HCT116 (cell line): ENCODE measurements at regions not wholly inside any gene's neighbourhood (a gene's known extent, or its start where the extent isn't known, plus 50 kb on each side); places are given as distances from the start of the nearest gene placed in this dataset.

Experiments
- ATAC-seq: fragments of 200-7000 bp; cut with Tn5 transposase; 2 replicates; pipeline ENCODE4 v1.9.1; 2020; ENCODE audit warnings: mild to moderate bottlenecking, moderate library complexity
- BruUV-seq: library from RNA; stranded (reverse); fragments of 400-500 nt; replicated peaks from 2 replicates; lab custom pipeline; 2021; lab: Mats Ljungman, UMichigan
- CTCF ChIA-PET: fragments of 300-600 bp; sonication (Branson Sonifier 250); formaldehyde crosslinking; loops from one replicate; lab custom pipeline; 2021; ENCODE audit warnings: antibody characterized with exemption; lab: Charles Lee
- POLR2A ChIA-PET: fragments of 300-600, 350-600 bp; sonication (Branson Sonifier 250); formaldehyde crosslinking; loops from one replicate; lab custom pipeline; 2021; ENCODE audit warnings: antibody characterized with exemption; lab: Charles Lee
- RAD21 ChIA-PET, 2 experiments: fragments of 300-600 bp; sonication (Branson Sonifier 250); formaldehyde crosslinking; loops; one replicate each; lab custom pipeline; 2023; ENCODE audit warnings: low total read pairs in 2 of 2; ENCODE audit not compliant: uncharacterized antibody in 2 of 2, unreplicated experiment in 2 of 2, low non-redundant PET in 1 of 2; lab: Charles Lee
- DNase-seq: peaks from one replicate; pipeline ENCODE4 v3.0.0-alpha.2; 2010; ENCODE audit warnings: low read depth, low spot score
- H2AFZ ChIP-seq: fragments of 200-600 bp; shearing (Covaris generic), sonication (generic); 2 replicates; pipeline ENCODE4 v1.6.1; 2017; ENCODE audit warnings: low read depth, mixed run types, mixed read lengths, antibody characterized with exemption, low read length; ENCODE audit not compliant: poor library complexity, severe bottlenecking
- H3K27ac ChIP-seq: 2 replicates; pipeline ENCODE4 v1.5.1; 2012; ENCODE audit warnings: low read depth, low read length
- H3K27me3 ChIP-seq: fragments of 200-600 bp; sonication (generic); 2 replicates; pipeline ENCODE4 v1.6.1; 2016; ENCODE audit warnings: mixed run types, low read length, mixed read lengths; ENCODE audit not compliant: insufficient read depth
- H3K36me3 ChIP-seq, 2 experiments: fragments of 200-500 bp in 1 of 2; fragments of 200-600 bp in 1 of 2; sonication (Bioruptor generic) in 1 of 2; sonication (generic) in 1 of 2; 2 replicates each; pipeline versions ENCODE4 v1.5.1 to v1.6.1; 2014 to 2016; ENCODE audit warnings: low read length in 2 of 2, inconsistent platforms in 1 of 2, mixed read lengths in 1 of 2, mixed run types in 1 of 2; ENCODE audit not compliant: insufficient read depth in 2 of 2, control insufficient read depth in 1 of 2
- H3K4me1 ChIP-seq, 2 experiments: fragments of 200-600 bp in 1 of 2; sonication (generic) in 1 of 2; 2 replicates each; pipeline versions ENCODE4 v1.5.1 to v1.6.1; 2012 to 2017; ENCODE audit warnings: low read length in 2 of 2, inconsistent platforms in 1 of 2, mild to moderate bottlenecking in 1 of 2, mixed read lengths in 1 of 2, mixed run types in 1 of 2, moderate library complexity in 1 of 2; ENCODE audit not compliant: insufficient read depth in 2 of 2, control insufficient read depth in 1 of 2
- H3K4me2 ChIP-seq: fragments of 200-600 bp; sonication (generic); 2 replicates; pipeline ENCODE4 v1.6.1; 2017; ENCODE audit warnings: mixed run types, low read length, mixed read lengths
- H3K4me3 ChIP-seq, 2 experiments: fragments of 200-600 bp in 1 of 2; sonication (generic) in 1 of 2; replicated peaks in 1 of 2; 2 replicates each; pipeline ENCODE4 v1.5.1; 2011 to 2016; ENCODE audit warnings: low read length in 2 of 2, control low read depth in 1 of 2, low read depth in 1 of 2, mild to moderate bottlenecking in 1 of 2, mixed read lengths in 1 of 2, mixed run types in 1 of 2
- H3K79me2 ChIP-seq: fragments of 200-600 bp; sonication (generic); 2 replicates; pipeline ENCODE4 v1.6.1; 2017; ENCODE audit warnings: mild to moderate bottlenecking, mixed run types, low read length, moderate library complexity, mixed read lengths; ENCODE audit not compliant: insufficient read depth
- H3K9ac ChIP-seq: fragments of 200-600 bp; sonication (generic); 2 replicates; pipeline ENCODE4 v1.6.1; 2016; ENCODE audit warnings: low read length, mixed read lengths
- H3K9me2 ChIP-seq: fragments of 200-600 bp; sonication (generic), shearing (Covaris generic); 2 replicates; pipeline ENCODE4 v1.6.1; 2017; ENCODE audit warnings: mixed run types, mild to moderate bottlenecking, moderate library complexity; ENCODE audit not compliant: insufficient read depth
- H3K9me3 ChIP-seq, 2 experiments: fragments of 200-500 bp in 1 of 2; fragments of 200-600 bp in 1 of 2; sonication (Bioruptor generic) in 1 of 2; sonication (generic) in 1 of 2; 2 replicates each; pipeline ENCODE4 v1.6.1; 2014 to 2017; ENCODE audit warnings: low read length in 2 of 2, mixed read lengths in 2 of 2, inconsistent platforms in 1 of 2, low read depth in 1 of 2, mild to moderate bottlenecking in 1 of 2, mixed run types in 1 of 2, moderate library complexity in 1 of 2; ENCODE audit not compliant: control insufficient read depth in 1 of 2, insufficient read depth in 1 of 2
- H4K20me1 ChIP-seq: fragments of 200-600 bp; sonication (generic), shearing (Covaris generic); 2 replicates; pipeline ENCODE4 v1.6.1; 2017; ENCODE audit warnings: mixed run types, mild to moderate bottlenecking, moderate library complexity; ENCODE audit not compliant: insufficient read depth
- ATF3 ChIP-seq: IDR thresholded peaks from 2 replicates; pipeline ENCODE4 v1.6.1; 2012
- CBX3 ChIP-seq: IDR thresholded peaks from 2 replicates; pipeline ENCODE4 v1.6.1; 2012; ENCODE audit warnings: low read depth
- CEBPB ChIP-seq: IDR thresholded peaks from 2 replicates; pipeline ENCODE4 v1.6.1; 2012; ENCODE audit warnings: low read depth
- CTCF ChIP-seq, 3 experiments: fragments of 200-600 bp in 1 of 3; sonication (generic) in 1 of 3; IDR thresholded peaks in 2 of 3; conservative IDR thresholded peaks in 1 of 3; 2 replicates each; pipeline ENCODE4 v1.5.1; 2012 to 2017; ENCODE audit warnings: low read depth in 2 of 3, low read length in 2 of 3, antibody characterized with exemption in 1 of 3, borderline replicate concordance in 1 of 3, control low read depth in 1 of 3, mild to moderate bottlenecking in 1 of 3, mixed read lengths in 1 of 3, mixed run types in 1 of 3, moderate library complexity in 1 of 3; ENCODE audit not compliant: insufficient read depth in 1 of 3
- EGR1 ChIP-seq: IDR thresholded peaks from 2 replicates; pipeline ENCODE4 v1.6.1; 2012; ENCODE audit warnings: low read depth
- ELF1 ChIP-seq: IDR thresholded peaks from 2 replicates; pipeline ENCODE4 v1.6.1; 2012; ENCODE audit warnings: low read depth, borderline replicate concordance
- EZH2 ChIP-seq: fragments of 200-600 bp; sonication (generic); IDR thresholded peaks from 2 replicates; pipeline ENCODE4 v1.6.1; 2017; ENCODE audit warnings: antibody characterized with exemption, mixed run types
- EZH2phosphoT487 ChIP-seq: fragments of 200-600 bp; IDR thresholded peaks from 2 replicates; pipeline ENCODE4 v1.6.1; 2018; ENCODE audit warnings: antibody characterized with exemption, borderline replicate concordance
- FOSL1 ChIP-seq: IDR thresholded peaks from 2 replicates; pipeline ENCODE4 v1.6.1; 2012; ENCODE audit warnings: low read depth
- JUND ChIP-seq: IDR thresholded peaks from 2 replicates; pipeline ENCODE4 v1.6.1; 2012
- POLR2A ChIP-seq: IDR thresholded peaks from 2 replicates; pipeline ENCODE4 v1.7.0; 2011; ENCODE audit warnings: borderline replicate concordance; ENCODE audit not compliant: insufficient read depth, insufficient read length; ENCODE audit errors: extremely low read depth
- POLR2AphosphoS5 ChIP-seq: IDR thresholded peaks from 2 replicates; pipeline ENCODE4 v1.6.1; 2011; ENCODE audit warnings: mild to moderate bottlenecking, low read depth, low read length, moderate library complexity
- RAD21 ChIP-seq: IDR thresholded peaks from 2 replicates; pipeline ENCODE4 v1.6.1; 2012; ENCODE audit warnings: low read depth, mild to moderate bottlenecking
- SIN3A ChIP-seq: IDR thresholded peaks from 2 replicates; pipeline ENCODE4 v1.6.1; 2012; ENCODE audit warnings: low read depth
- SP1 ChIP-seq: IDR thresholded peaks from 2 replicates; pipeline ENCODE4 v1.6.1; 2012; ENCODE audit warnings: low read depth
- SRF ChIP-seq: IDR thresholded peaks from 2 replicates; pipeline ENCODE4 v1.6.1; 2012; ENCODE audit warnings: low read depth
- TCF7L2 ChIP-seq: IDR thresholded peaks from 2 replicates; pipeline ENCODE4 v1.7.0; 2011; ENCODE audit warnings: borderline replicate concordance, inconsistent platforms; ENCODE audit not compliant: insufficient read depth, insufficient read length; ENCODE audit errors: extremely low read depth
- YY1 ChIP-seq: IDR thresholded peaks from 2 replicates; pipeline ENCODE4 v1.6.1; 2011; ENCODE audit warnings: low read length, low read depth, moderate library complexity, mild to moderate bottlenecking; ENCODE audit not compliant: insufficient replicate concordance; ENCODE audit errors: extremely low read depth
- ZFX ChIP-seq: fragments of 450-650 bp; IDR thresholded peaks from 2 replicates; pipeline ENCODE4 v1.6.1; 2017
- ZNF274 ChIP-seq: fragments of 200-500 bp; sonication (Bioruptor generic); IDR thresholded peaks from 2 replicates; pipeline ENCODE4 v1.6.1; 2014; ENCODE audit warnings: mild to moderate bottlenecking, low read depth, low read length, inconsistent platforms
- intact Hi-C: fragments of 100-400 bp; cut with micrococcal nuclease; formaldehyde crosslinking; loops from 2 replicates; pipeline ENCODE4 v1.10.0; 2022
- TF ChIP-seq, protein P1 (sequence below): IDR thresholded peaks from 2 replicates; pipeline ENCODE4 v1.6.1; 2012; ENCODE audit warnings: low read depth
- TF ChIP-seq, protein P2 (sequence below): IDR thresholded peaks from 2 replicates; pipeline ENCODE4 v1.6.1; 2012

DNA sequence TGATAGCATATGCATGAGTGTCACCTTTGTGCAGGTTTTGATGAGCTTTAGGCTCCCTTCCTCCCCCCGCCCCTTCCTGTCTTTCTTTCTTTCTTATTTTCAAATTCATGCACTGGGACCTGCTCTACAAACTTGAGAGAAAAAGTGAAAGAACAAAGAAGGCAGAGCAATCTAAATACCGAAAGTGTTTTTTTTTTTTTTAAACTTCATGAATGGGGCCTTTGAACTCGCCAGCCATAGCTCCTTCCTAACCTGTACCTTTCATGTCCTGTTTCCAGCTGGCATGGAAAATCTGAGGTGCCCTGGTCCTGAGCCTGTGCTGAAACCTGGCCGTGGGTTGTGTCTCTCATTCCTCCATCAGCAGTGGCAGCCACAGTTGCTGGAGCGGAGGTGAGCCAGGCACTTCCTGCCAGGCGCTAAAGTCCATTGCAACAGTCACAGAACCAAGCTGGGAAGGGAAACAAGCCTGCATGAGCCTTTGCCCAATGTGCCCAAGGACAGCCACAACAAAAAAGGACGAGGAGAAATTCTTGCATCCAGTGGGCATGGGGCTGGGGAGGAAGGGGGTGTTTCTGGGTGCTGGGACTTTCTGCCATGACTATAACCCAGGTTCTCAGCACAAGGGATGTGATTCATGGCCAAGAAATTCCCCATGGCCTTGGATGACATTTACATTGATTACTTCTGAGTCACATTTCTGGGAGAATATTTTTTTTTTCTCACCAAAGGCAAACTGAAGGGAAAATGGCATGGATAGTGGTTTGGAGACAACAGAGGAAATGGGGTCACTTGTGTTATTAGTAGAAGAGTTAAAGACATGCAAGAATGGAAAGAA is 102.7 kb downstream of the TMEM30B start:
- peak overlapping the region; percentile 15 to 45 for H3K4me3 ChIP-seq
- TSS peak; percentile 92 for BruUV-seq
- ChIA-PET RAD21 (interaction anchor here in 1 of 2 experiments (0.7 kb wide), 1 partner anchor 113 kb away, joined by 3 read pairs; no protein-coding TSS in a partner anchor), POLR2A (interaction anchor here (0.9 to 1.7 kb wide), 3 partner anchors 11 to 152 kb away, joined by 3 to 4 read pairs (median 3); no protein-coding TSS in a partner anchor), CTCF (no interaction called here)
- intact Hi-C loops, result loop anchor here (5.0 kb wide), 1 partner anchor 76 kb away; no protein-coding TSS in a partner anchor
- H3K9ac ChIP-seq, result peak overlapping the region; percentile 72
- peaks cover 34 to 46% of the 10 kb centered on the region in 2 experiments for H3K4me1 ChIP-seq
- peak; percentile 79 for ATAC-seq
- no peaks in the 10 kb centered on the region for H3K9me2 ChIP-seq
- DNase-seq, result peak; percentile 83
- no peaks in the 10 kb centered on the region for H4K20me1 ChIP-seq
- no peaks in the 10 kb centered on the region for H3K79me2 ChIP-seq
- no peaks in the 10 kb centered on the region for H3K27me3 ChIP-seq
- H2AFZ ChIP-seq, result peak overlapping the region; percentile 52
- no peaks in the 10 kb centered on the region for H3K9me3 ChIP-seq
- no peaks in the 10 kb centered on the region for H3K36me3 ChIP-seq
- peak overlapping the region; percentile 76 for H3K4me2 ChIP-seq
- H3K27ac ChIP-seq, result peak overlapping the region; percentile 95
- TF ChIP-seq, protein P1, sequence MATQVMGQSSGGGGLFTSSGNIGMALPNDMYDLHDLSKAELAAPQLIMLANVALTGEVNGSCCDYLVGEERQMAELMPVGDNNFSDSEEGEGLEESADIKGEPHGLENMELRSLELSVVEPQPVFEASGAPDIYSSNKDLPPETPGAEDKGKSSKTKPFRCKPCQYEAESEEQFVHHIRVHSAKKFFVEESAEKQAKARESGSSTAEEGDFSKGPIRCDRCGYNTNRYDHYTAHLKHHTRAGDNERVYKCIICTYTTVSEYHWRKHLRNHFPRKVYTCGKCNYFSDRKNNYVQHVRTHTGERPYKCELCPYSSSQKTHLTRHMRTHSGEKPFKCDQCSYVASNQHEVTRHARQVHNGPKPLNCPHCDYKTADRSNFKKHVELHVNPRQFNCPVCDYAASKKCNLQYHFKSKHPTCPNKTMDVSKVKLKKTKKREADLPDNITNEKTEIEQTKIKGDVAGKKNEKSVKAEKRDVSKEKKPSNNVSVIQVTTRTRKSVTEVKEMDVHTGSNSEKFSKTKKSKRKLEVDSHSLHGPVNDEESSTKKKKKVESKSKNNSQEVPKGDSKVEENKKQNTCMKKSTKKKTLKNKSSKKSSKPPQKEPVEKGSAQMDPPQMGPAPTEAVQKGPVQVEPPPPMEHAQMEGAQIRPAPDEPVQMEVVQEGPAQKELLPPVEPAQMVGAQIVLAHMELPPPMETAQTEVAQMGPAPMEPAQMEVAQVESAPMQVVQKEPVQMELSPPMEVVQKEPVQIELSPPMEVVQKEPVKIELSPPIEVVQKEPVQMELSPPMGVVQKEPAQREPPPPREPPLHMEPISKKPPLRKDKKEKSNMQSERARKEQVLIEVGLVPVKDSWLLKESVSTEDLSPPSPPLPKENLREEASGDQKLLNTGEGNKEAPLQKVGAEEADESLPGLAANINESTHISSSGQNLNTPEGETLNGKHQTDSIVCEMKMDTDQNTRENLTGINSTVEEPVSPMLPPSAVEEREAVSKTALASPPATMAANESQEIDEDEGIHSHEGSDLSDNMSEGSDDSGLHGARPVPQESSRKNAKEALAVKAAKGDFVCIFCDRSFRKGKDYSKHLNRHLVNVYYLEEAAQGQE, result no peak
- TF ChIP-seq EGR1 (peak; percentile 31; the same call in 1 of the 2 replicates), CTCF (IDR thresholded peaks at IDR 0.05 in 2 of 3, conservative IDR thresholded peaks at IDR 0.05 in 1 of 3; ENCODE audit: borderline replicate concordance in 1 of 3, insufficient read depth in 1 of 3, low read depth in 2 of 3, low read length in 2 of 3) (no peak), ZNF274 (no peak), ATF3 (no peak), POLR2AphosphoS5 (peak; percentile 55; the same call in 1 of the 2 replicates), SIN3A (no peak; the same call in 1 of the 2 replicates), EZH2phosphoT487 (no peak), FOSL1 (peak; percentile 91), SRF (peak; percentile 41; the same call in 1 of the 2 replicates), POLR2A (no peak), YY1 (peak; percentile 76), RAD21 (peak; percentile 22; the same call in 1 of the 2 replicates), ELF1 (no peak), ZFX (no peak), CEBPB (peak; percentile 60; the same call in 1 of the 2 replicates), JUND (peak; percentile 86), SP1 (peak; percentile 79), TCF7L2 (peak; percentile 83), CBX3 (peak; percentile 83), EZH2 (no peak)
- TF ChIP-seq, protein P2, sequence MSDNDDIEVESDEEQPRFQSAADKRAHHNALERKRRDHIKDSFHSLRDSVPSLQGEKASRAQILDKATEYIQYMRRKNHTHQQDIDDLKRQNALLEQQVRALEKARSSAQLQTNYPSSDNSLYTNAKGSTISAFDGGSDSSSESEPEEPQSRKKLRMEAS, result peak; percentile 42
